ENCODE measurements at regions not wholly inside any gene's neighbourhood (a gene's known extent, or its start where the extent isn't known, plus 50 kb on each side); places are given as distances from the start of the nearest gene placed in this dataset.

DNA sequence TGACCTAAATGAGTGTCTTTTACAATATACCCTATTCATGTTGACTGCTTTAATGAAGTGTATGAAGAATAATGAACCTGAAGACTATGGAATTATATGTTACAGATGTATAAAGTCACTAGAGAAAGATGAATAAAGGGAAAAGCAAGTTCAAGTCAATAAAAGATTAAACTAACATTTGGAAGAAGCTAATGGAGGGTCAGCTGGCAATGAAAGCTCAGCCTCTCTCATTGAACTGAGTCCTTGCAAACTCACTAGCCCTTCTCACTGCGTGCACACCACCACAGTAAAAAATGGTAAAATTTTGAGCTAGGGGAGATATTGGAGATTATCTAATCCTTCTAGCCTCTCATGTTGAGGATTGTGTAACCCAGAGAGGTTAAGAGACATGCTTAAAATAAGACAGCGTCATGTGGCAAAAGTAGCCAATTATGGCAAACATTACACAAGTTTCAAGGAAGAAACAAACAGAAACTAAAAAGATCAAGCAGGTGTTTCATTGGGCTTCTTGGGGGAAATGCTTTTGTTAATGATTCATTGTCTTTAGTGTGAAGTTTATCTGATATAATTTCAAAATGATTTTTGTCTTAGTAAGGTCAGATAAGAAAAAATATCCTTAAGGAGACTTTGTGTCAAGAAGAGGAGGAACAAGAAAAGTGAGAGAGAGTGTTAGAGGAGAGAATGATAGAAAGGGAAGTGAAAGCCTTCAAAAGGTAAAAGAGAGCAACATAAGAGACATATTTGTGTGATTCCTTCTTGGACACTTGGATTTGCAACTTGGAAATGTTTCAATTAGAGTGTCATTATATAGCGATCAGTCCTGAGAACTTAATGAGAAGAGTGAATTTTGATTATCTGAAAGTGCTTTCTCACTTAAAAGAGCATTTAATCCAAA lies 893.7 kb upstream of the FAM98A start:
- DNase-seq, result no peak

DNA sequence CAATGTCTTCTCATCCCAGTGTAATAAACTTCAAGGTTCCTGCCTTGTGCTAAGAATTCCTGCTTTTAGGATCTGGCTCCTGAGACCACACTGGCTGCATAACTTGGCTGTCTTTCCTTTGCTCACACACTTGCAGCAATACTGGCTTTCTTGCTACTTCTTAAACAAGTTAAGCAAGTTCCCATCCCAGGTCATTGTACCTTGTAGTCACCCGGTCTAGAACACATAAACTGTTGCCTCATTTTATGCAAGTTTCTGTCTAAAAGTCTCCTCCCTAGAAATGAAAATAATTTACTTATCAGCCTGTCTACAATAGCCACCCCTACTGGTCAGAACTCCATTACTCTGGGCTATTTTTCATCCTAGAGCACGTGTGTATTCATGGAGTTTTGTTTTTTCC lies 887.9 kb upstream of the FAM98A start:
- DNase-seq, result no peak

DNA sequence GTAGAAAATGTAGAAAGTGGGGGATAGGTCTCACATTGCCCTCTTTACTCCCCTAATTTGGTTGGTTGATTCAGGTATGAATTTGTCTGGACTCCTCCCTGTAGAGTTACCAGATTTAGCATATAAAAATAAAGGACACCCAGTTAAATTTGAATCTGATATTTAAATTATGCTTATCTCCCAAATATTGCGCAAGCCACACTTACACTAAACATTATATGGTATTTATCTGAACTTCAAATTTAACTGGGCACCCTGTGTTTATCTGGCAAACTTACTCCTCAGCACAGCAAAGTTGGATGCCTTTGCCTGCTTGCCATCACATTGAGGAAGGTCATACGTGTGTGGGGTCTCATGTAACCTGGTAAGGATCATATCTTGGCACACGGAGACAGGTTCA lies 882.4 kb upstream of the FAM98A start:
- no peak for DNase-seq

DNA sequence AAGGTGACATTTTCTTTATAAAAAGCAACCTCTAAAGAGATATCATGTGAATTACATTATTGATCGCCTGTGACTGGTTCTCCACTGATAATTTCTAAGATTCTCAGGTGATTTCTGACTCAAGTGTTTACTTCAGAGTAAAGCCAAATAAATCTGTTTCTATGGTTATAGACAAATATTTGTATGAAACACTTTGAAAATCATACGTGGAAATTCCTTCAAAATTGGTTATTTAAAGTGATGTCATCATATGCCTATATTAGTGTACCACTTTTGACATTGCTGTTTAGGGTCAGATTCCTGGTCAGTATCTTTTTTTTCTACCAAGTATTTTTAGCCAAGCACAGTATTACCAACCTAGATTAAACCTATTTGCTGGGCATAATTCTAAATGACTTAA lies 881.3 kb upstream of the FAM98A start:
- no peak for DNase-seq

DNA sequence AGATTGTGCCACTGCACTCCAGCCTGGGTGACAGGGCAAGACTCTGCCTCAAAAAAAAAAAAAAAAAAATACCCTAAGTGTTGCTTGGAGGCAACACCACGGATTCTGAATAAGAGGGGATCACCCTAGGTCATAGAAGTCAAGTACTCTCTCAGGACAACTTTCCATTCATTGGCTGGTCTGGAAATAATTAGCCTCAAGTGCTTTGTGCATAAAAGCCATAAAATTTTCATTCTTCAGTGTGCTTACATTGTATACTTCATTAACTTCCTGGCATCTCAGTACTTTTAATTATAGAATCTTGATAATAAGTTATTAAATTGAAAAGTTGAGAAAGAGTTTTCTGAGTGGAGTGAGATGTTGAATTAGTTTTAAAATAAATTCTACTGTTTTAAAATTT lies 876.1 kb upstream of the FAM98A start:
- DNase-seq, result no peak

DNA sequence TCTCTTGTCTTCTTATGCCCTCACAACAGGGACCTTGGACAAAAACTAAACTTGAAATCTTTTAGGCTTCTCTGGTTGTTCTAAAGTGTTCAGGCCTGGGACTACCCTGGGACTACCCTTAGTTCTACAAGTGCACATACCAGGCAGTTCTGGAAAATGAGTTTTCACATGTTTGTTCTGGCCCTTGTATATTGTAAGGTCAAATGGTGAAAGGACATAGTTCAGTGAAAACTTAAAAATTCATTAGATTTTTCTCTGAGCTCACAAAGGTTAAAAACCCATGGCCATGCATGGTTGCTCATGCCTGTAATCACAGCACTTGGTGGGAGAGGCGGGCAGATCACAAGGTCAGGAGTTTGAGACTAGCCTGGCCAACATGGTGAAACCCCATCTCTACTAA lies 875.5 kb upstream of the FAM98A start:
- no peak for DNase-seq

DNA sequence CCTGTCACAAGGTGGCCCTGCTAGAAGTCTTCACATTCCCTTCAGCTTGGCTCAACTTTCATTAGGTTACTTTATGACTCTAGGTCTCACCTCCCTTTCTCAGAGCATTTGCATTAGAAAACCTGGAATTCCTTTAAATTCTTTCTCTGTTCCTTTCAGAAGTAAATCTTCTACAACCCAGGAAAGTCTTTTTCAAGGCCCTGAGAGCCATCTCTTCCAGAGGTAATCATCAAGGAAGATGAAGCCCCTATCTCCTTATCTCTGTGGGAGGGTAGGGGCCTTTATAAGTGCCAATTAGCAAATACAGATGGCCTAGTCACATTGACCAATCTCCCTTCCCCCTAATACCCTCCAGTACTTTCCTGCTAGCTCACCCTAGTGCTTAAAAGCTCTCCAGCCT lies 848.0 kb upstream of the FAM98A start:
- DNase-seq, result no peak

DNA sequence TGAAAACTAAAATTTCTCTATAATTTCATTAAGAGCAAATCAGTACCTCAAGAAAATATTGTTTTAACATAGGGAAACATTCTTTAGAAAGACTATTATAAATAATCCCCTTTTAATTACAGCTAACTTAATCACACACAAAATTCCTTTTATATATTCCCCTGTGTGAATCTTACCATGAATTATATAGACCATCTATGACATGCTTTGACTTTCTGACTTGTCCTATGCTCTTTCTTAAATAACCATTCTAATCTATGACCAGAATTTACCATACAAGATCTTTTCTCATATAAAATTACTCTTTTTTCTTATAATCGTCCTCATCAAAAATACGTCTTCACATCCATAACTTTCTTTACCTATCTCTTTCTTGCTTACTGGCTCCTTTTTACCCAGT lies 824.2 kb upstream of the FAM98A start:
- no peak for DNase-seq

DNA sequence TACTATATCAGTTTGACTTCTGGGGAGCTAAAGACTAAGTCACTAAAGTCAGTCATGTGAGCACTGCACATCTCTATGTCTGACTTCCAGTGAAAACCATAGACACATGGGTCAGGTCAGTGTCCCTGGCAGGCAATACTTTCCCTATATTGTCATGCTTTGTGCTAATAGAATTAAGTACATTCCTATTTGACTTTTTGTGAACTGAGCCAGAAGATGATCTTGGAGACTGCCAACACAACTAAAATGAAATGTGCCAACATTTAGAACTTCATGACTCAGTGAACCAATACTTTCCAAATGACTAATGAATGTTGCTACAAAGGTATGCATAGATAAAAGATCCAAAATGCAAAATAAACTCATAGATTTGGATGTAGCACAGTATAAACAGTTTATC lies 820.8 kb upstream of the FAM98A start:
- DNase-seq, result no peak

DNA sequence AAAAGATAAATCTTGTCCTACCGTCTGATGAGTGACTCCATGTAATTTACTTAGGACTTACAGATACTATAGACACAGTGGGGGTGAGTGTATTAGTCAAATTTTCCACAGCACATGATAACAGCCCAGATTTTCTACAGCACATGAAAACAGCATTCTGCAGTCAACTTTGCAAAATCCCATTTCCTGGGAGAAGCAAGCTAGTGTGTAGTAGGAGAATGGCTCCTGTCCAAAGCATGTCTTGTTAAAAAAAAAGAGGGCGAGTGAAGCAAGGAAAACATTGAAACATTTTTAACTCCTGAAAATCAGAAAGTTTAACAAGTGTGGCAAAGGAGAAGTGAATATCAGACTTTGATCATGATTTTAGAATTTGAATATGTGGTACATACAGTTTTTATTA lies 817.8 kb upstream of the FAM98A start:
- DNase-seq, result no peak

DNA sequence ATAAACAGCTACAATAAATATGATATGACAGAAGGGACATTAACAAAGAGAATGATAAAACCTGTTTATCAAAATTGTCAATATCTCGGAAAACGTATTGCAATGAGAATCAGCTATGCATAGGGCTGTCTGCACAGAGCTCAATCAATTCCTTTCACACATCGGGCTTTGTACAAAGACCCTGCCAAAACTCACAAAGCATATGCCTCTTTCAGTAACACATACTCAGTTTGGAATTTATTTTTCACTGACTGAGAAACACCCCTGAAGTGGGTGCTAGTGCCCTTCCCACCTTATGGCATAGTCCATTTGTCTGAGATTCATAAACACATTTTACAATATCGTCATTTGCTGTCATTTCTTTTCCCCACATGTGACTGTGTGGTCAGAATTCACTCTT lies 815.8 kb upstream of the FAM98A start:
- no peak for DNase-seq

DNA sequence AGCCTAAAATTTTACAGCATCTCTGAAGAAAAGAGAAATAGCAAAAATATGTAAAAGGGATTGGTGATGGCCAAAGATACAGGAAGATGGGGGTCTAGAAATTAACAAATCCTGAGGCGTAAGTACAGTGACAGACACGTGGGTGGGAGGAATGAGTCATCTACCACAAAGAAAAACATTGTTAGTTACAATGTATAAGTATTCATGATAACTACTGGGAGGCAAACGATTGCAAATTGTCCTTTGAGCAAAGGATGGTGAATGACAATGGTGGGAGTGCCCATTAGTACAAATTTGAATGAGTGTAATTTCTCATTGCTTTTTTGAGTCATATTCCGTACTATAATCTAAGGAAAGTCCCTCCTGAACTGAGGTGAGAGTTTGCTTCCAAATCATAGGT lies 809.0 kb upstream of the FAM98A start:
- DNase-seq, result no peak

DNA sequence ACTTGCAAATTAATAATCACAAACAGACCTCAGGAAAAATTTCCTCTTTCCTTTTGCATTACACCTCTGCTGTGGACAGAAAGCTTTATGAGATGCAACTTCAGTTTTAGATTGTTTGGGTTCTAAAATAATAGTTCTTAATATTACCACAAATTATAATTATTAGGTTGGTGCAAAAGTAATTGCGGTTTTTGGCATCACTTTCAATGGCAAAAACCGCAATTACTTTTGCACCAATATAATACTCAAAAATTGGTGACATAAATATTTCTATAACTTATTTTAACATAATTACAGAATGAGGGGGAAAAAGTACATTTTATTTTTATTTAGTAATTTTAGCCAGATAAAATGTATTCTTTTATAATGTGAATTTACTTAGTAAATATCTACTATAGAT lies 804.4 kb upstream of the FAM98A start:
- DNase-seq, result no peak

DNA sequence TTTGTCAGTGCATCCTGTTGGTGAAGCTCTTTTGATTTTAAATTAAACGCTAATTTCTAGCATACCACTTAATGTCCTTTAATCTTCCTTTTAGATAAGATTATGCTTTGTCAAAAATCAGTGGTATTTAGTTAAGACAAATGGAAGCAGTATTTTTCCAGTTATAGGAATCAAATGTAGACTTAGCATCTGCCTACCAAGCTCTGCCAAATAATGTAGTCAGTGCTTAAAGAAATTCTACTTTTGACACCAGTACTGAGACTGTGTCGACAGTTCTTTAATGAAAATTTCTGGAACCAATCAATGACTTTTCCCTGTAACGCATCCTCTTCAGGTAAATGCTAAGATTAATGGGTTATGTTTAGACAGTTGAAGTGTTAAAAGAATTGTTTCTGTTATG lies 803.3 kb upstream of the FAM98A start:
- no peak for DNase-seq

DNA sequence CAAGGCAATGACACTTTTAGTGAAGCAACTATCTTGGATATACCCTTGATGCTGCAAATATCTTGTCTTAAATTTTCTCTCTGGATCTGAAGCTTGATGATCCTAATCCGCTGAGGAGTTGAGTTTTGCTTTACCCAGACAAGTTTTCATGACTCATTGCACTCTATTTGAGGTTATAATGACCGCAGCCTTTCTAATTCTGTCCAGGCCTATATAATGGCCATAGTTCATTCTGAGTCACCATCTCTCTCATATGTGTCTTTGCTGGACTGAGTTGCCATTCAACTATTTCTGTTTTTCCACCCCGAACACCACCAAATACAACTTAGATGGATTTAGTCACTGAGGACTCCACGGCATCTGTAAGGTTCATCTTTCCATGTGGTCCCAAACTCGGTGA lies 802.1 kb upstream of the FAM98A start:
- DNase-seq, result no peak

DNA sequence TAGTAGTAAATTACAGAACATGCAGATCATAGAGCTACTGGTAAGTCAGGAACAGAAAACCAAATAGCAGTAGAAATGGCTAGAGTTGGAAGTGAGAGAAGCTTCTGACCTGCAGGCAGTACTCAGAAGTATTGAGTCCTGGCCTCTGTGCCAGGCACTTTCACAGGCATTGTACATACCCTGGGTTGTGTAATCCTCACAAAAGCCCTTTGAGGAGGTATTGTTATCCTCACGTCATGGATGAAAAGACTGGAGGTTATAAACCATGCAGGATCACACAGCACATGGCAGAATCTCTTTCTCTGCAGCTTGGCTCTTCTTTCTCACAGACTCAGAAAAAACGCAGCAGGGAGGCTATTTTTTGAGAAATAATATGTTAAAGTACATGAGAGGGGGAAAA lies 789.3 kb upstream of the FAM98A start:
- no peak for DNase-seq

DNA sequence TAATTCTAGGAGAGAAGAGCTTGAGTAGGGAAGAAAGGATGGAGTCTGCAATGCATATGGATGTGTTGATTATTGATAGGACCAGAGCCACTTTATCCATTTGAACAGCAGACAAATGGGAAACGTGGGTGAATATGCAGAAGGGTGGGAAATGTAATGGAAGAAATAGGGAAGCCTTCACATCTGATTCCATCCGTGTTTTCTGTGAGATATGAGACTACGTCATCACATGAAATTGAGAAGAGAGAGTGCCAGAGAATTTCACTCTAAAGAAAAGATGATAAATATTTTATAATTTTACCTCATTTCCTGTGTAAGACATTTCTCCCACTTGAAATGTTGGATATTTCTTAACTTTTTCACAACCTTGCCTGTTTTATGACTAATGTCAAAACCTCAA lies 788.4 kb upstream of the FAM98A start:
- no peak for DNase-seq

DNA sequence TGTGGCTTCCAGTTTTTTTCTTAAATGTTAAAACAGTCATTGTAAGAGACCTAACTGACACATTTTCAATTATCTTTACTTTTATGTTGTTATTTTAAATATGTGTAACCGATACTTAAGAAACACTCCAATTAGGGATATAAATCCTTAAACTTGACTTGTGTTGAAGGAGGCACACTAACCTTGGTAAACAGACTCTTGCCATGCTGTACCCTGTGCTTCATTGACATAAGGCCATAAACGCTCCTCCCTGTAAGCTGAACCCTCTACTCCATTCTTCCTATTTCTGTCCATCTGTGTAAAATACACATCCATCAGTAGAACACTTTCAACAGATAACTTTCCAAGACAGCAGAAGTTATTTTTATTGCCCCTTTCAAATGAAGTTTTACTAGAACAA lies 780.5 kb upstream of the FAM98A start:
- DNase-seq, result no peak

DNA sequence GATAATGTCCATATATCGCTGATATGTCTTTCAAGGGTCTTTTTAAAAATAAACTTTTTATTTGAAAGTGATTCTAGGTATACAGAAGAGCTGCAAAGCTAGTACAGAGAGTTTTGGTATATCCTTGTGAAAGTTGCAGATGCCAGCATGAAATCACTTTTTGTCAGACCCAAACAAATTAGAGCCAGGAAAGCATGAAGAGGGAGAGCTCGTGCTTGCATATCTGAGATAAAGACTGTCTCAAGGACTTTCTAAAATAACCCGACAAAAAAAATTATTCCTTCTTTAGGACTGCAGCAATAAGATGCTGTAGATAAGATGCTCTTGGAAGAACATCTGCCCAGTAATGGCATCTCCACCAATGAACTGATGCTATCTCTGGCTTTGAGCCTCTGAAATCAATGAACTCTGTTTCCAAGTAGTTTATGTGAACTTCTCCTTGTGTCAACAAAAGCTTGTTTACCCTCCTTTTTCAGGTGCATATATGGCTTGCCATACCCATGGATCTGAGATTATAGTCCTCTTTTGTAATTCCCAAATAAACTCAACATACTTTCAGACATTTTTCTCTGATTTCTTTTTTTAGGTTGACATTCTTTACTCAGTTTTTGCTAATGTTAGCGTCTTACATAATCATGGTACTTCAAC lies 774.6 kb upstream of the FAM98A start:
- no peak for DNase-seq

DNA sequence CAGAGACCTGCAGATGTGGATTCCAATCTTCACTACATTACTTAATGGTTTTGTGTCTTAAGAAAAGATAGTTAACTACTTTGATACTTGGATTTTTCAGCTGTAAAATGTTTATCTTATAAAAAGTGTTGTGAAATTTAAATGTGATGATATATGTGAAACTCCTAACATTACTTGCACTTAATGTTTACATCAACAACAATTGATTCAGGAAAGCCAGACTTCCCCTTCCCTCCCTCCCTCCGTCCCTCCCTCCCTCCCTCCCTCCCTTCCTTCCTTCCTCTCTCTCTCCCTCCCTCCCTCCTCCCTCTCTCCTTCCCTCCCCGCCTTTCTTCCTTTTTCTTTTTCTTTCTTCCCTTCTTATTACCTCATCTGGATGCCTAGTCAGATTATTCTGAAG lies 773.9 kb upstream of the FAM98A start:
- DNase-seq, result no peak

DNA sequence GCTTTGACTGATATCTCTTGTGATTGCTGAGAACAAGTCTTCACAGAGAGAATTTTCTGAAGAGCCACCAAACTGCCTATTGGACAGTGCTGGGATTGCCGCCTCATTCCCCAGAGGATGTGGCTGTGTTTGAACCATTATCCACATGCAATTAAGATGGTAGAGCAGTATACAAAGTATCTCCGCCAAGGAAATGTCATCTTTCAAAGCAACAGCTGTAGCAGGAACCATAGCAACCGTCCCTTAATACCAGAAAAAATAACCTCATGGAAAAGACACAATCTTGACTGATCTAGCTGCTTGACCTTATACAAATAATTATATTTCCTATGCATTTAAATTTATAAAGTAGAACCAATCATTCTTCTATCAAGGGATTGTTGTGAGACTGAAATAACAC lies 772.6 kb upstream of the FAM98A start:
- DNase-seq, result no peak

DNA sequence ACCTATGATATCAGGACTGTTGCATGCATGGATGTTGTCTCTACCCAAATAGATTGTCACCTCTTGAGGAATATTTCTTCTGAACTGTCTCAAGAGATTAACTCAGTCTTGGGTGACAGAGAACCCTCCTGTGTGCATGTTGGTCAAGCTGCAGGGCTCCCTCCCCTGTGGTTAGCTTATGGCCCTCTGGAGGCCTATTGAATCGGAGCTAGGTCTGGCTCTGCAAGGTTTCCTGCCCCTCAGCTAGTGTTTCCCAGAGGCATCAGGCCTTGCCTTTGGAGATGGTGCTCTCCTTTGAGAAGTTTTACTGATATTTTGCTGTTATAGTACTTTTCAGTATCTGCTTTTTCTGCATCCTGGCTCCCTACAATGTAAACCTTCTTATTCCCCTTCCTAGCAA lies 769.2 kb upstream of the FAM98A start:
- no peak for DNase-seq

DNA sequence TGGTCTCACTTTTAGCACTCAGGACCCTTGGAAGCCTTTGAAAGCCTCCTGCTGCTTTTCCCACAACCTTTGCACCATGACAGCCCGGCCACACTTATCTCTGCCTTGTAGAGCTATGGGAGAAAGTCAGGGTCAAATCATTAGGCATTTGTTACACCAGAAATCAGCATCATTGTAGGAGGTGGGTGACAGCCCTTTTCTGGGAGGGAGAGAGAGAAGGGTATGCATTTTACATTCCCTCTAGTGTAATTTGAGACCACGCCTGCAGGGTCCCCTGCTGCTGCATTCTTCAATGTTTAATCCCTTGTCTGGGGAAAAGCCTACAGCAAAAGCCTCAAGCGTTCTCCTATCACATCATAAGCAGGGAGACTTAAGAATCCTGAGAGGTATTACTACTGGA lies 766.8 kb upstream of the FAM98A start:
- no peak for DNase-seq

DNA sequence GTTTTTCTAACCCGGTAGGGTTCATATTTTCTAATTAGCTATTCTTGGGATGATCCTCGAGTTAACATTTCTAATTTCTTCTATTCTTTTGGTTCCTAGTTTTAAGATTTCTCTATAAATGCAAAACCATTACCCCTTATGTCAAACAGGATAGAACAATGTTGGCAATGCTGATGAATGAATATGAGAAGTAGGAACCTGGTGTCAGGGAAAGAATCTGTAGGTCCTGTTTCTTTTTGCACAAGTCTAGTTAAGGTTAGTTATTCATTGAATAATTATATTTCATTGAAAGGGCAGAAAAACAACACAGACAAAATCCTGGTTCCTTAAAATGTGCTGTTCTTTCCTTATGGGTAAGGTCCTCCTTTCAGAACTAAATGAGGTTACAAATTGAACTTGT lies 766.4 kb upstream of the FAM98A start:
- no peak for DNase-seq

Measured in NCI-H2029 treated with DMSO at 0.1 percent for 48 hours (cell line).